GM19035 (cell line): ENCODE measurements at regions not wholly inside any gene's neighbourhood (a gene's known extent, or its start where the extent isn't known, plus 50 kb on each side); places are given as distances from the start of the nearest gene placed in this dataset.
A peak's percentile ranks its signal among the peaks of the same experiment; 100 is the strongest.

Source experiments
- ATAC-seq: cut with Tn5 transposase; IDR thresholded peaks from one replicate; pipeline ENCODE4 v1.9.1; 2021; ENCODE audit not compliant: unreplicated experiment

- peak; percentile 48 for ATAC-seq
These were observed 147.0 kb upstream of the CELF2 start for GRCh38 chr10:10870523-10871241.

DNA sequence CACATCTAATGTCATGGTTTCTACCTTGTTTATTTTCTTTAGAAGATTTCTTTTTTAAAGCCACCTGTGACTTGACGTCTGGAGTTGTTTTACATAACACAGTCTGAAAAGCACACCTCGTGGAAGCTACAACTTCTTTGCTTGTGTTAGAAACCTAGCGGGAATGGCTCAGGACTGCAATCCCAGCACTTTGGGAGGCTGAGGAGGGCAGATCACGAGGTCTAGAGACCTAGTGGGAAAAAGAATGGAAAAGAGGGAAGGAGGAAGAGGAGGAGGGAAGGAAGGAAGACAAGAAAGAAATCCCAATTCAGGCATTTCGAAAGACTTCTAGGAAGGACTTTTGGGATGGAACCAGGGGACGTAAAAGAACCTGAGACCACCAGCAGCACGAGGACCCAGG lies 146.3 kb upstream of the CELF2 start:
- no peak for ATAC-seq

DNA sequence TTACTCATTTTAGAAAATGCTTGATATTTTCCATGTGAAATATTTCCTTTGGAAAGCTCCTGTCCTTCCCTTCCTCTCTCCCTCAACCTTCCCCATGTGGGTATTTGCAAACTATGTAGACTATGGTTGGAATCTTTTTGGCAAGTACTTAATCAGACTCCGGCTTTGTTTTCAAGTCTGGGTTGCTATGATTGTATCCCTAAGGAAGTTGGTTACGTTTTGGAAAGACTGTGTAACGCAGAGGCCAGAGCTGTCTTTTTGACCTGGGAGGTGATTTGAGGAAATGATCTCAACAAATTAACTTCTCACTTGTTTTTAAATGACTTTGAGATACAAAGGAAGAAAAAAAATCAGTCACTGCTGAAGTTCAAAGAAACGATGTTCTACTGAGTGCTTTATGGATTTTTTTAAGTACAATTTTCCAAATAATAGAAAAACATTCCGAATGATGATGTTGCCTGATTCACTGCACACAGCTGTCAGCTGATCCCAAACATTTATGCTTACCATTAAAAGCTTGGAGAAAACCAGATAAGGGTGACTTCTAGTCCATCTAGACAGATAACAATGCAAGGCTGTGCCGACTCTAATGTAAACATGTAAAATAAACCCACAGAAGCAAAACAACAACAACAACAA lies 145.5 kb upstream of the CELF2 start:
- no peak for ATAC-seq

DNA sequence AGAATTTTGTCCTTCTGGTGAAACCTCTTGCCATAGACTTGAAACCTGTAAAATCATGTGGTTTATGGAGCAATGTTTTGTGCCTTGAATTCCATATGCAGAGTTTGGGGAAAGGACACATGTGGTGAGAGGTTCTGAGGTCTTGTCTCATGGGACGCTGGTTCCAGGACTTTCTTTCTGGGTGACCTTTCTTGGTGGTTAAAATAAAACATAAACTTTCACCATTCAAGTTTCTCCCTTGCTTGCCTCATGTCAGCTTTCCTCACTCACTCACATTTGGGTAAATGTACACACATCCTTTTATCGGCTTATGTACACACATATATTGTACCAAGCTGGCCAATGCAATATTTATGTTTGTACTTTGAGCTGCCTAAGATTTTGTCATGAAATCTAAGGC lies 144.9 kb upstream of the CELF2 start:
- ATAC-seq: no peak

DNA sequence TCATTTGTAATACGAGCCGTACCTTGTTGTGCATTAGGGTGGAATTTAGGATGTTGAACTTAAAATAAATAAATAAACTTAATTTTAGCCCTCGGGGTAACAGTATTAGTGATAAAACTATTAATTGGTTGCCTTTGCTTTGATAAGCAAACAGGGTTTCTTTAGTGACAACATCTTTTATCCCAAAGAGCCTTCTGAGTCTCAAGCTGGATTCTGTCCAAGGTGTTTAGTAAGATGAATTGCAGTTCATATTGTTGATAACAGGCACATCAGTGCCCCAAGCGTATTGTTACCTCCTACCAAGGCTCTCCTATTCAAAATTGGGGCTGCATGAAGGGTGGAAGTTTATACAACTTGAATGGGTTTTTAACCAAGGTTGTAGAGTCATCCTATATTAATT lies 144.4 kb upstream of the CELF2 start:
- ATAC-seq: no peak

- ATAC-seq: no peak
These were observed 143.8 kb upstream of the CELF2 start for GRCh38 chr10:10873915-10874314.

GRCh38 chr10:10878963-10879362 lies 138.7 kb upstream of the CELF2 start:
- no peak for ATAC-seq

DNA sequence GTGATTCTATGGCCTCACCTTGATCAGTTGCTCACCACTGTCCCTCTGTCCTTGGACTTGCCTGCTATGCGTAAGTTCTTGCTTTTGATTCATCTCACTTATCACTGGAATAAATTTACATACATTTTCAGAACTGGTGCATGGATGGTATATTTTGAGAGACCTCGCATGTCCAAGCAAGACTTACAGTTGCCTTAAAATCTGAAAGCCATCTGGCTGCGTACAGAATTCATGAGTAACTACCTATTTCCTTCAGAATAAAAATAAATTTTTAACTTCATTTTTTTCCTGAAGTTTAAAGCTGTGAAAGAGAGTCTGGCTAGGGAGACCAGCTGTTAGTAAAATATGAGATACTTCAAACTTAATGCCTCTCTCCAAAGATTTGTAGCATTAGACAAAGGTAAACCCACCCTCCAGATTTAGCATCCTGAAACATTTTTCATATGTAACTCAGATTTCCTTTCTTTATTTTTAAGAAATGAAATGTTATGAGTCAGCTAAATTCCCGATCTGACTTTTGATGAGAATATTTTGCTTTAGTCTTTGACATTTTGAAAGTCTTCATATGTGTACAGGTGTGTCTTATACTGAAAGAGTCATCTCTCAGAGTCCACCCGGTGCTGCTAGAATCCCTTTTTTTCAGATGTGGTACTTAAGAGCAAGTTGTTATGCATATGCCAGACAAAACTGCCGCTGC lies 136.4 kb upstream of the CELF2 start:
- no peak for ATAC-seq

GRCh38 chr10:10883737-10884136 lies 133.9 kb upstream of the CELF2 start:
- no peak for ATAC-seq

DNA sequence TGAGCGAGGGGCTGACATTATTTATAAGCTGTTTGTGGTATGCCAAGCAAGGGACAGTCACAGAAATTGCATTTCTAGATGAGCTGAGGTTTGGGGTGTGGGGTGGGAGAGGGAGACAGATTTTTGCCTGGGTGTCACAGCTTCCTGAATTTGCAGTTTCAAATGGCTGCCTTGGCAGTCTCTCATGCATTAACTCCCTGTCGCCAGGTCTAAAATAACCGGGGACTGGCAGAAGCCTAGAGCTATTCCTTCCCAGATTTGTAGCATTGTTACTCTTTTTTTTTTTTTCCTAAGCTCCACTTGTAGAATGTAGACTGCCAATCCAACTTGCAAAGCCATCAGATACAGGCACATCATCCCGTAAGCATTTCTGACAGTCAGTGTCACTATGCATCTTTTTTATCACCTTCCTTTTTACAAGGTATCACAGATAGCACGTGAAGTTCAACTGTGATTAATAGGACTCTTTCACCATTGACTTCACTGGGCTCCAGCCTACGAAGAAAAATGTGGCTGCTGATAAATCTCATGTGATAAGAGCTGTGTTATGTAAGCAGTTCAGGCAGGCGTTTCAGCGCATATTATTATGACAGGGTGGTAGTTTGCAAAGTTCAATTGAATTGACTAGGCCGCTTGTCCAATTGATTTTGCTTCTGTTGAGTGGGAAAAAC lies 130.7 kb upstream of the CELF2 start:
- ATAC-seq: no peak

DNA sequence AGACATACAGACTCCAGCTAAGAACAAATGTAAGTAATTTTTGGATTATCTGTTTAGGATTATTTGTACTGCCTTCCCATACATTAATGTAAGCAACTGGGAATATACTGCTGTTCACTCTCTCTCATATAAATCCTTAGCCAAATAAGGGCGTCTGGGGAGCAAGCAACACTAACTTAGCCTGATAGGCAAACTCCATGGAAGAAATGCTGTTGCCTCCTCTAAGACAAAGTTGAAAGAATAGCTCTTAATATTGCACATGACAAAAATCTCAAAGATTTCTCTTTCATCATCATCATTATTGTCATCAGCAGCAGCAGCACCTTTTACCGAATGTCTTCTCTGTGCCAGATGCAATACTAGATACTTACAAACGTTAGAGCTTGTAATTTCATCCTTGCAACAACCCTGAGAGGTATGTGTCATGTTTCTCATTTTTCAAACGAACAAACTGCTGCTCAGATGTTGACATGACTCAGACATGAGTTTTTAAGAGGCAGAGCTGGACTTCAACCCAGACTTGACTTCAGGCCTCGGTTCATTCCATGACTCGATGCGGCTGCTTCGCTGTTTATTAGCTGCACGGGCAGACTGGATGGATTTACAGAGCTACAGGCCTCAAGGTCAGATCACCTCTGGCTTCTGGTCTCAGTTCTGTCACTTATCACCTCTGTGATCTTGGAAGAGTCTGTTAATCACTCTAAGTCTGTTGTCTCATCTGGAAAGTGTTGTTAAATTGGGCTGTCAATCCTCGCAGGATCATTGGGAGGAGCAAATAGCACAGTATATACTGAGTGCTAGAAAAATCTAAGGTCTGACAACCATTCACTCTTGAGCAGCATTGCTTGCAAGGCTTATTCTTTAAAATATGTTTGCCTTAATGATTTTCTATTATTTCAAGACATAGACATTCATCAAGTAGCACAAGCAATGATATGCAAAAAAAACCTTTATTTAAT lies 126.3 kb upstream of the CELF2 start:
- ATAC-seq: no peak

GRCh38 chr10:10892290-10892875 lies 125.3 kb upstream of the CELF2 start:
- no peak for ATAC-seq

DNA sequence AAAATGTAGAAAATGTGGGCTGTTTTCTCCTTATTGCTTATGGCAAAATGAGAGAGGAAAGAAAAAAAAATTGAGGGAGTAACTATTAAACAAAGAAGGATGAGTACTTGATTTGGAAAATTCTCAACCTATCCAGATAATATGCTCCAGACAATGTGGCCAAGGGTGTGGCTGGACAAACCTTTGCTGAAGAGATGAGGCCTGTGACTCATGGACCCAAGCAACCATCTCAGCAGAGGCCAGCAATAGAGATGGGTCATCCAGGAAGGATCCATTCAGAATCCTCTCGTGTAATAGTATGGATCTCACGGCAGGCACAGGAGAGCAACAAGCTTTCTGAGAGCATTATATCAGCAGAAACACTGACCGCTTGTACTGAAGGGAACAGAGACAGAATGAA lies 120.3 kb upstream of the CELF2 start:
- no peak for ATAC-seq

DNA sequence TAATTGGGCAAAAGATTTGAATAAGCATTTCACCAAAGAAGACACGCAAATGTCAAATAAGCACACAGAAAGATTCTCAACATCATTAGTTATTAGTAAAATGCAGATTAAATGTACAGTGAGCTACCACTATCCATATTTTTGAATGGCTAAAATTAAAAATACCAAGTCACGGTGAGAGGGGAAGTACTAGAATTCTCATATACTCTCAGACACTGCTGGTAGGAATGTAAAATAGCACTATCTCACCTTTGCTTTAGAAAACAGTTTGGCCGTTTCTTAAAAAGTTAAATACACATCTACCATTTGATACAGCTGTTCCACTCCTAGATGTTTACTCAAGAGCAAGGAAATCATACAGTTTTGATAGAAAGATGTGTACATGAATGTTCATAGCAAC lies 115.8 kb upstream of the CELF2 start:
- ATAC-seq: no peak

GRCh38 chr10:10902951-10903350 lies 114.7 kb upstream of the CELF2 start:
- ATAC-seq: no peak

DNA sequence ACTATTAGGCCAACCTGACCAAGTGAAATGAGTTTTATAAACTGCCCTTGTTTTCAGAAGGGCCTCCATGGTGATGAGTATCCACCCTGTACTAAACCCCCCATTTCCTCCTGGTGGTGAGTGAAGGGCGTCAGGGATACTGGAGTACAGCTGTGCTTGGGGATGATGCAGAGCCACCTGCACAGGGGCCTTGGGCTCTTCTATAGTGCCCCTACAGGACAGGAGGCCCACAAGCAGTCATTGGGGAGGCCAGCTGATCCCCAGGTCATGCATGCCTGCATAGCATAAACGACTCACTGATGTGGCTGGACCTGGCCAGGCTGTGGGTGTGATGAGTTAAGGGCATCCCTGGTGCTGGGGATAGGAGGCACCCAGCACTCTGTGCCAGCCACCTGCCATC lies 114.1 kb upstream of the CELF2 start:
- ATAC-seq: no peak

GRCh38 chr10:10910634-10911033 lies 107.0 kb upstream of the CELF2 start:
- ATAC-seq: no peak

GRCh38 chr10:10911035-10911434 lies 106.6 kb upstream of the CELF2 start:
- no peak for ATAC-seq

GRCh38 chr10:10911471-10911921 lies 106.2 kb upstream of the CELF2 start:
- ATAC-seq: no peak

GRCh38 chr10:10914144-10914543 lies 103.5 kb upstream of the CELF2 start:
- no peak for ATAC-seq
